ENCODE measurements at regions not wholly inside any gene's neighbourhood (a gene's known extent, or its start where the extent isn't known, plus 50 kb on each side); places are given as distances from the start of the nearest gene placed in this dataset.

- Histone ChIP-seq H2BK15ac (ENCODE audit: low read length) (no peak overlapping the region), H3K56ac (replicated peaks; ENCODE audit: insufficient read length, low read depth, low read length) (no peak overlapping the region), H3K4me2 (ENCODE audit: insufficient read depth in 1 of 2, low read depth in 2 of 2, low read length in 2 of 2) (no peak overlapping the region), H3K23ac (ENCODE audit: insufficient read length) (no peak overlapping the region), H2BK120ac (replicated peaks; ENCODE audit: low read depth, low read length) (no peak overlapping the region), H2BK20ac (ENCODE audit: low read length) (no peak overlapping the region), H4K5ac (ENCODE audit: insufficient read length, low read depth, low read length) (no peak overlapping the region), H4K8ac (ENCODE audit: extremely low read depth, insufficient read depth, low read length) (no peak overlapping the region), H2BK5ac (ENCODE audit: low read depth, low read length) (no peak overlapping the region), H3K27ac (ENCODE audit: low read depth, low read length) (no peak overlapping the region), H3K4me1 (replicated peaks in 1 of 4; ENCODE audit: control insufficient read depth in 3 of 4, insufficient read depth in 4 of 4, low read length in 3 of 4) (no peaks in the 10 kb centered on the region), H4K20me1 (replicated peaks in 1 of 2; ENCODE audit: control insufficient read depth in 1 of 2, insufficient read depth in 2 of 2, low read length in 2 of 2) (no peaks in the 10 kb centered on the region), H3K79me2 (ENCODE audit: control insufficient read depth in 1 of 2, insufficient read depth in 2 of 2, low read length in 2 of 2) (no peaks in the 10 kb centered on the region), H3K14ac (ENCODE audit: insufficient read length) (no peak overlapping the region), H3K9me3 (ENCODE audit: insufficient read depth in 2 of 2, low read depth in 1 of 2, low read length in 1 of 2) (no peaks in the 10 kb centered on the region), H2AFZ (ENCODE audit: low read length) (no peak overlapping the region), H3K27me3 (replicated peaks in 1 of 4; ENCODE audit: control insufficient read depth in 3 of 4, extremely low read depth in 1 of 4, insufficient read depth in 3 of 4, low read length in 3 of 4) (no peaks in the 10 kb centered on the region), H4K91ac (replicated peaks; ENCODE audit: insufficient read length, low read length) (no peak overlapping the region), H3K4me3 (ENCODE audit: extremely low read depth in 1 of 4, insufficient read depth in 2 of 4, low read depth in 3 of 4, low read length in 4 of 4) (no peak overlapping the region), H2AK5ac (ENCODE audit: low read depth, low read length) (no peak overlapping the region), H3K4ac (replicated peaks; ENCODE audit: insufficient read length, low read depth, low read length) (no peak overlapping the region), H2BK12ac (ENCODE audit: low read depth, low read length) (no peak overlapping the region), H3K9ac (replicated peaks in 1 of 4; ENCODE audit: extremely low read depth in 1 of 4, low read depth in 3 of 4, low read length in 3 of 4) (no peak overlapping the region), H3K18ac (ENCODE audit: extremely low read depth, low read length) (no peak overlapping the region), H3K23me2 (ENCODE audit: low read depth, low read length) (no peaks in the 10 kb centered on the region; the same call in 1 of the 2 replicates), H3K79me1 (ENCODE audit: low read depth, low read length) (no peaks in the 10 kb centered on the region), H3K36me3 (ENCODE audit: control insufficient read depth in 2 of 4, insufficient read depth in 4 of 4, low read length in 3 of 4) (no peaks in the 10 kb centered on the region)
- ChIA-PET POLR2A (ENCODE audit: partially characterized antibody) (interaction anchor here (1.3 kb wide), 1 partner anchor 344 kb away, joined by 3 read pairs; no protein-coding TSS in a partner anchor), CTCF (ENCODE audit: partially characterized antibody) (interaction anchor here (0.6 to 1.6 kb wide), 7 partner anchors 8 to 403 kb away, joined by 3 to 7 read pairs (median 4); no protein-coding TSS in a partner anchor)
- 95% methylated on average over 6 of the region's 6 CpGs; no CpG with 5 or more reads in 1 of the 2 experiments for WGBS, 2 experiments (ENCODE audit: extremely low coverage in 1 of 2, insufficient coverage in 1 of 2, insufficient read length in 1 of 2, insufficient replicate concordance in 2 of 2, low coverage in 1 of 2, low lambda C conversion rate in 2 of 2, missing lambda C conversion rate in 1 of 2)
- FAIRE-seq: no peak
- no peak for DNase-seq (ENCODE audit: low read depth in 1 of 2, low spot score in 2 of 2)
- TF ChIP-seq TAF7 (optimal IDR thresholded peaks at IDR 0.05; ENCODE audit: borderline replicate concordance, low read depth, low read length): no peak
- peak in 2 of 3 experiments; percentile 9 to 31; a peak in 2 of 4 replicates for TF ChIP-seq CTCF (IDR thresholded peaks at IDR 0.05; ENCODE audit: control extremely low read depth in 1 of 3, insufficient read depth in 1 of 3, low read depth in 1 of 3, low read length in 3 of 3)
- TF ChIP-seq HDAC2 (IDR thresholded peaks at IDR 0.05; ENCODE audit: borderline replicate concordance in 1 of 2, low read depth in 2 of 2, low read length in 2 of 2): no peak
- no peak for TF ChIP-seq ATF3 (IDR thresholded peaks at IDR 0.05; ENCODE audit: insufficient read depth, low read depth, low read length)
- TF ChIP-seq RAD21 (IDR thresholded peaks at IDR 0.05 in 1 of 2, conservative IDR thresholded peaks at IDR 0.05 in 1 of 2; ENCODE audit: low read depth in 2 of 2, low read length in 2 of 2): peak; percentile 30 to 38; a peak in 3 of 4 replicates
Observed at GRCh38 chr15:38010395-38010794, 76.0 kb downstream of the TMCO5A start.
